HepG2 (cell line): ENCODE measurements at regions not wholly inside any gene's neighbourhood (a gene's known extent, or its start where the extent isn't known, plus 50 kb on each side); places are given as distances from the start of the nearest gene placed in this dataset.
A peak's percentile ranks its signal among the peaks of the same experiment; 100 is the strongest.

Experiments used
- ATAC-seq: fragments of 200-7000 bp; cut with Tn5 transposase; 3 replicates; pipeline ENCODE4 v1.9.1; 2020; ENCODE audit warnings: mild to moderate bottlenecking, moderate library complexity
- BruUV-seq: library from RNA; stranded (reverse); fragments of 400-500 nt; replicated peaks from 2 replicates; lab custom pipeline; 2021; lab: Mats Ljungman, UMichigan
- CTCF ChIA-PET: fragments of 300-600 bp; formaldehyde crosslinking; extraction: SDS; loops from one replicate; lab custom pipeline; 2021; ENCODE audit warnings: low total read pairs, inconsistent platforms, low intra/inter-chr PET ratio; lab: Yijun Ruan, JAX
- POLR2A ChIA-PET: fragments of 350-600 bp; sonication (Branson Sonifier 250); formaldehyde crosslinking; loops from one replicate; lab custom pipeline; 2020; ENCODE audit warnings: antibody characterized with exemption, inconsistent platforms; lab: Yijun Ruan, JAX
- DNase-seq: peaks from one replicate; pipeline ENCODE4 v3.0.0-alpha.2; 2015; ENCODE audit warnings: low spot score
- FAIRE-seq: peaks from 3 replicates; lab custom pipeline; 2011; peaks lifted over from hg19 to GRCh38; lab: Jason Lieb, UNC
- H2AFZ ChIP-seq: one replicate; pipeline ENCODE4 v1.6.1; 2011; ENCODE audit warnings: low read length, inconsistent platforms
- H3K27ac ChIP-seq: fragments of 300-600 bp; 3 replicates; pipeline ENCODE4 v1.8.0; 2011; ENCODE audit warnings: mixed run types, mild to moderate bottlenecking, mixed read lengths, low read length, inconsistent platforms; ENCODE audit not compliant: insufficient read depth; ENCODE audit errors: extremely low read length
- H3K27me3 ChIP-seq, 2 experiments: fragments of 200-600 bp in 1 of 2; 2 replicates in 1 of 2; 3 replicates in 1 of 2; pipeline versions ENCODE4 v1.6.0 to v1.8.0; 2011; ENCODE audit warnings: low read length in 2 of 2, mild to moderate bottlenecking in 2 of 2, moderate library complexity in 2 of 2, inconsistent platforms in 1 of 2; ENCODE audit not compliant: insufficient read depth in 2 of 2, control insufficient read depth in 1 of 2
- H3K36me3 ChIP-seq, 2 experiments: fragments of 200-600 bp in 1 of 2; replicated peaks in 1 of 2; 2 replicates in 1 of 2; 3 replicates in 1 of 2; pipeline versions ENCODE4 v1.5.1 to v1.8.0; 2011; ENCODE audit warnings: low read length in 2 of 2, inconsistent platforms in 1 of 2; ENCODE audit not compliant: insufficient read depth in 2 of 2, control insufficient read depth in 1 of 2
- H3K4me1 ChIP-seq: 2 replicates; pipeline ENCODE4 v1.5.1; 2012; ENCODE audit warnings: low read length, inconsistent platforms; ENCODE audit not compliant: insufficient read depth
- H3K4me2 ChIP-seq: 2 replicates; pipeline ENCODE4 v1.6.0; 2011; ENCODE audit warnings: low read depth, low read length, inconsistent platforms
- H3K4me3 ChIP-seq, 3 experiments: fragments of 200-600 bp in 1 of 3; sonication (generic), shearing (Covaris generic) in 1 of 3; replicated peaks in 1 of 3; 2 replicates each; pipeline ENCODE4 v1.5.1; 2011 to 2016; ENCODE audit warnings: low read length in 3 of 3, inconsistent platforms in 2 of 3, low read depth in 2 of 3, mild to moderate bottlenecking in 2 of 3, control low read depth in 1 of 3, mixed read lengths in 1 of 3; ENCODE audit not compliant: insufficient read depth in 1 of 3
- H3K79me2 ChIP-seq: one replicate; pipeline ENCODE4 v1.6.1; 2011; ENCODE audit warnings: low read length, inconsistent platforms; ENCODE audit not compliant: insufficient read depth
- H3K9ac ChIP-seq: 2 replicates; pipeline ENCODE4 v1.6.0; 2011; ENCODE audit warnings: mild to moderate bottlenecking, low read depth, low read length, inconsistent platforms; ENCODE audit not compliant: insufficient read depth
- H3K9me3 ChIP-seq: 2 replicates; pipeline ENCODE4 v1.5.1; 2012; ENCODE audit warnings: mild to moderate bottlenecking, low read length
- H4K20me1 ChIP-seq: 2 replicates; pipeline ENCODE4 v1.6.0; 2011; ENCODE audit warnings: inconsistent platforms, mild to moderate bottlenecking, low read length, moderate library complexity; ENCODE audit not compliant: insufficient read depth
- DNMT1 ChIP-seq: sonication (generic); formaldehyde crosslinking; IDR thresholded peaks from 2 replicates; pipeline ENCODE4 v1.5.1; 2020; ENCODE audit warnings: mild to moderate bottlenecking, missing genetic modification reagents
- FUBP1 ChIP-seq: sonication (generic); formaldehyde crosslinking; IDR thresholded peaks from 2 replicates; pipeline ENCODE4 v1.5.1; 2020; ENCODE audit warnings: missing genetic modification reagents, mild to moderate bottlenecking, borderline replicate concordance
- HIC2 ChIP-seq: sonication (generic); formaldehyde crosslinking; IDR thresholded peaks from 2 replicates; pipeline ENCODE4 v1.9.0; 2022; ENCODE audit warnings: low read depth, missing genetic modification reagents
- JDP2 ChIP-seq: sonication (generic); formaldehyde crosslinking; IDR thresholded peaks from 2 replicates; pipeline ENCODE4 v1.8.1; 2022; ENCODE audit warnings: missing genetic modification reagents, borderline replicate concordance
- KDM3A ChIP-seq: IDR thresholded peaks from 2 replicates; pipeline ENCODE4 v1.6.1; 2018; ENCODE audit warnings: low read depth, missing compliant biosample characterization
- KLF12 ChIP-seq: sonication (generic); formaldehyde crosslinking; IDR thresholded peaks from 2 replicates; pipeline ENCODE4 v1.4.0; 2020; ENCODE audit warnings: missing genetic modification reagents, borderline replicate concordance
- LBX2 ChIP-seq: sonication (generic); formaldehyde crosslinking; IDR thresholded peaks from 2 replicates; pipeline ENCODE4 v1.5.0; 2020; ENCODE audit warnings: missing genetic modification reagents, mild to moderate bottlenecking, borderline replicate concordance
- MAFF ChIP-seq: IDR thresholded peaks from 2 replicates; pipeline ENCODE4 v1.6.1; 2011; ENCODE audit warnings: low read depth, low read length, improper control_type of control experiment
- MAFK ChIP-seq, 2 experiments: IDR thresholded peaks in 1 of 2; conservative IDR thresholded peaks in 1 of 2; 2 replicates each; pipeline ENCODE4 v1.6.1; 2011; ENCODE audit warnings: improper control_type of control experiment in 2 of 2, low read length in 2 of 2
- MTA3 ChIP-seq: sonication (generic); formaldehyde crosslinking; IDR thresholded peaks from 2 replicates; pipeline ENCODE4 v1.4.0; 2020; ENCODE audit warnings: missing genetic modification reagents
- MTF2 ChIP-seq: sonication (generic); formaldehyde crosslinking; IDR thresholded peaks from 2 replicates; pipeline ENCODE4 v1.5.0; 2020; ENCODE audit warnings: missing genetic modification reagents, borderline replicate concordance
- TFAP4 ChIP-seq: sonication (generic); IDR thresholded peaks from 2 replicates; pipeline ENCODE4 v1.6.1; 2016; ENCODE audit warnings: low read depth, borderline replicate concordance
- THAP8 ChIP-seq: sonication (generic); formaldehyde crosslinking; IDR thresholded peaks from 2 replicates; pipeline ENCODE4 v1.5.1; 2020; ENCODE audit warnings: missing genetic modification reagents, mild to moderate bottlenecking, borderline replicate concordance
- ZNF263 ChIP-seq: sonication (generic); formaldehyde crosslinking; IDR thresholded peaks from 2 replicates; pipeline ENCODE4 v1.4.0; 2020; ENCODE audit warnings: missing genetic modification reagents
- ZNF331 ChIP-seq: sonication (generic); formaldehyde crosslinking; IDR thresholded peaks from 2 replicates; pipeline ENCODE4 v1.4.0; 2020; ENCODE audit warnings: missing genetic modification reagents
- ZNF570 ChIP-seq: sonication (generic); formaldehyde crosslinking; IDR thresholded peaks from 2 replicates; pipeline ENCODE4 v1.4.0; 2020; ENCODE audit warnings: mild to moderate bottlenecking, missing genetic modification reagents, borderline replicate concordance
- ZNF639 ChIP-seq: conservative IDR thresholded peaks from 2 replicates; pipeline ENCODE4 v1.6.1; 2018; ENCODE audit warnings: missing genetic modification reagents
- ZSCAN20 ChIP-seq: sonication (generic); formaldehyde crosslinking; IDR thresholded peaks from 2 replicates; pipeline ENCODE4 v1.4.0; 2020; ENCODE audit warnings: missing genetic modification reagents, mild to moderate bottlenecking, borderline replicate concordance
- WGBS: methylation state at CpG from one replicate; pipeline ENCODE4 v1.1.6; 2017; ENCODE audit warnings: low lambda C conversion rate; 5-methylcytosine and 5-hydroxymethylcytosine counted together
- in situ Hi-C: cut with HindIII; loops from 2 replicates; pipeline ENCODE4 v1.10.0; 2017; ENCODE audit warnings: low pct_unique_long_range_greater_than_20kb; ENCODE audit not compliant: extremely low pct_ligation_motif_present
- intact Hi-C: fragments of 100-400 bp; cut with micrococcal nuclease; formaldehyde crosslinking; loops from one replicate; pipeline ENCODE4 v1.10.0; 2022; ENCODE audit not compliant: unreplicated experiment

- H2AFZ ChIP-seq = no peak overlapping the region
- 0 out of 5 replicates have a peak, but pooled peaks cover 0 to 5% of the 10 kb centered on the region in 2 experiments for H3K27me3 ChIP-seq
- H3K9me3 ChIP-seq = peaks cover 10% of the 10 kb centered on the region
- H3K27ac ChIP-seq = no peak overlapping the region
- TF ChIP-seq ZSCAN20 (CRISPR knock-in tag) = no peak
- no peak for TF ChIP-seq KDM3A (CRISPR knock-in tag)
- peak; percentile 65 for TF ChIP-seq ZNF263 (CRISPR knock-in tag)
- TF ChIP-seq HIC2 (CRISPR knock-in tag) = no peak
- no peak for TF ChIP-seq ZNF331 (CRISPR knock-in tag)
- no peak for TF ChIP-seq ZNF639 (CRISPR knock-in tag)
- TF ChIP-seq KLF12 = no peak
- peak; percentile 46 to 50; a peak in 3 of 4 replicates for TF ChIP-seq MAFK (conservative IDR thresholded peaks at IDR 0.05 in 1 of 2, IDR thresholded peaks at IDR 0.05 in 1 of 2; ENCODE audit: low read length in 2 of 2)
- TF ChIP-seq ZNF570 = no peak
- TF ChIP-seq MAFF = peak; percentile 38; the same call in 1 of the 2 replicates
- TF ChIP-seq MTF2 (CRISPR knock-in tag) = no peak
- TF ChIP-seq THAP8 (CRISPR knock-in tag) = no peak
- no peak for TF ChIP-seq MTA3
- no peak for TF ChIP-seq LBX2
- TF ChIP-seq DNMT1 (CRISPR knock-in tag) = no peak
- no peak for TF ChIP-seq FUBP1 (CRISPR knock-in tag)
- TF ChIP-seq JDP2 (CRISPR knock-in tag) = no peak
- TF ChIP-seq TFAP4 = no peak
- no peaks in the 10 kb centered on the region for H4K20me1 ChIP-seq
- H3K36me3 ChIP-seq = no peaks in the 10 kb centered on the region
- FAIRE-seq = no peak
- peaks cover 11% of the 10 kb centered on the region for H3K4me1 ChIP-seq
- H3K4me3 ChIP-seq = no peak overlapping the region
- intact Hi-C loops = no loop called here
- ATAC-seq = no peak
- H3K4me2 ChIP-seq = no peak overlapping the region
- ChIA-PET POLR2A (no interaction called here), CTCF (no interaction called here)
- in situ Hi-C loops = no loop called here
- no peak overlapping the region for H3K9ac ChIP-seq
- no TSS peak for BruUV-seq
- no peak for DNase-seq
- WGBS = 33% methylated on average over 7 of the region's 7 CpGs
- H3K79me2 ChIP-seq = no peaks in the 10 kb centered on the region
Observed at GRCh38 chr10:78819361-78820006, 249.3 kb upstream of the ZMIZ1 start.
